Body of pancreas (tissue), 4 donors: ENCODE measurements at regions not wholly inside any gene's neighbourhood (a gene's known extent, or its start where the extent isn't known, plus 50 kb on each side); places are given as distances from the start of the nearest gene placed in this dataset.
"Not testable (repeated sequence)": the region's sequence is repeated elsewhere in the genome, so short reads cannot be mapped to it uniquely, and the experiment has no call there.

Source experiments
- POLR2A ChIP-seq, 3 donors: fragments of 450-650 bp; IDR thresholded peaks; one replicate each; pipeline ENCODE4 v1.6.1; 2016; ENCODE audit warnings: antibody characterized with exemption in 3 of 3, mild to moderate bottlenecking in 2 of 3
- TF ChIP-seq, protein P1 (sequence below), 7 experiments: fragments of 450-650 bp in 4 of 7; fragments of 200-600 bp in 3 of 7; sonication (generic) in 3 of 7; IDR thresholded peaks; one replicate each; pipeline ENCODE4 v1.5.1; 2016 to 2019; ENCODE audit warnings: antibody characterized with exemption in 7 of 7

DNA sequence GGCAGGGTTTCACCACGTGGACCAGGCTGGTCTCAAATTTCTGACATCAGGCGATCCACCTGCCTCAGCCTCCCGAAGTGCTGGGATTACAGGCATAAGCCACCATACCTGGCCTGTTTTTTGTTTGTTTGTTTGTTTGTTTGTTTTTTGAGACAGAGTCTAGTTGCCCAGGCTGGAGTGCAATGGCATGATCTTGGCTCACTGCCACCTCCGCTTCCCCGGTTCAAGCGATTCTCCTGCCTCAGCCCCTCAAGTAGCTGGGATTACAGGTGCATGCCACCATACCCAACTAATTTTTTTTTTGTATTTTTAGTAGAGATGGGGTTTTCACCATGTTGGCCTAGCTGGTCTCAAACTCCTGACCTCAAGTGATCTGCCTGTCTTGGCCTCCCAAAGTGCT, 61.8 kb upstream of the SPDYE9 start:
- TF ChIP-seq, protein P1, sequence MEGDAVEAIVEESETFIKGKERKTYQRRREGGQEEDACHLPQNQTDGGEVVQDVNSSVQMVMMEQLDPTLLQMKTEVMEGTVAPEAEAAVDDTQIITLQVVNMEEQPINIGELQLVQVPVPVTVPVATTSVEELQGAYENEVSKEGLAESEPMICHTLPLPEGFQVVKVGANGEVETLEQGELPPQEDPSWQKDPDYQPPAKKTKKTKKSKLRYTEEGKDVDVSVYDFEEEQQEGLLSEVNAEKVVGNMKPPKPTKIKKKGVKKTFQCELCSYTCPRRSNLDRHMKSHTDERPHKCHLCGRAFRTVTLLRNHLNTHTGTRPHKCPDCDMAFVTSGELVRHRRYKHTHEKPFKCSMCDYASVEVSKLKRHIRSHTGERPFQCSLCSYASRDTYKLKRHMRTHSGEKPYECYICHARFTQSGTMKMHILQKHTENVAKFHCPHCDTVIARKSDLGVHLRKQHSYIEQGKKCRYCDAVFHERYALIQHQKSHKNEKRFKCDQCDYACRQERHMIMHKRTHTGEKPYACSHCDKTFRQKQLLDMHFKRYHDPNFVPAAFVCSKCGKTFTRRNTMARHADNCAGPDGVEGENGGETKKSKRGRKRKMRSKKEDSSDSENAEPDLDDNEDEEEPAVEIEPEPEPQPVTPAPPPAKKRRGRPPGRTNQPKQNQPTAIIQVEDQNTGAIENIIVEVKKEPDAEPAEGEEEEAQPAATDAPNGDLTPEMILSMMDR (IDR thresholded peaks at IDR 0.05), result not testable (repeated sequence)
- TF ChIP-seq POLR2A (IDR thresholded peaks at IDR 0.05), result not testable (repeated sequence)
